ENCODE measurements at regions not wholly inside any gene's neighbourhood (a gene's known extent, or its start where the extent isn't known, plus 50 kb on each side); places are given as distances from the start of the nearest gene placed in this dataset.

- TF ChIP-seq CTCF (IDR thresholded peaks at IDR 0.05) (no peak), POLR2A (IDR thresholded peaks at IDR 0.05) (no peak)
Measured at GRCh38 chr16:35485915-35486314, 2026.5 kb downstream of the TP53TG3F start.

Measured in right lobe of liver (tissue), 4 donors.